GM12873 (cell line): ENCODE measurements at regions not wholly inside any gene's neighbourhood (a gene's known extent, or its start where the extent isn't known, plus 50 kb on each side); places are given as distances from the start of the nearest gene placed in this dataset.

ENCODE experiments used
- TF ChIP-seq, protein P1 (sequence below): IDR thresholded peaks from 2 replicates; pipeline ENCODE4 v1.5.1; 2012; ENCODE audit warnings: low read depth, mild to moderate bottlenecking, moderate library complexity, low read length, control low read depth; ENCODE audit not compliant: insufficient read depth; ENCODE audit errors: missing control alignments

- TF ChIP-seq, protein P1, sequence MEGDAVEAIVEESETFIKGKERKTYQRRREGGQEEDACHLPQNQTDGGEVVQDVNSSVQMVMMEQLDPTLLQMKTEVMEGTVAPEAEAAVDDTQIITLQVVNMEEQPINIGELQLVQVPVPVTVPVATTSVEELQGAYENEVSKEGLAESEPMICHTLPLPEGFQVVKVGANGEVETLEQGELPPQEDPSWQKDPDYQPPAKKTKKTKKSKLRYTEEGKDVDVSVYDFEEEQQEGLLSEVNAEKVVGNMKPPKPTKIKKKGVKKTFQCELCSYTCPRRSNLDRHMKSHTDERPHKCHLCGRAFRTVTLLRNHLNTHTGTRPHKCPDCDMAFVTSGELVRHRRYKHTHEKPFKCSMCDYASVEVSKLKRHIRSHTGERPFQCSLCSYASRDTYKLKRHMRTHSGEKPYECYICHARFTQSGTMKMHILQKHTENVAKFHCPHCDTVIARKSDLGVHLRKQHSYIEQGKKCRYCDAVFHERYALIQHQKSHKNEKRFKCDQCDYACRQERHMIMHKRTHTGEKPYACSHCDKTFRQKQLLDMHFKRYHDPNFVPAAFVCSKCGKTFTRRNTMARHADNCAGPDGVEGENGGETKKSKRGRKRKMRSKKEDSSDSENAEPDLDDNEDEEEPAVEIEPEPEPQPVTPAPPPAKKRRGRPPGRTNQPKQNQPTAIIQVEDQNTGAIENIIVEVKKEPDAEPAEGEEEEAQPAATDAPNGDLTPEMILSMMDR, result no peak
These were observed 343.8 kb upstream of the EPHA4 start for GRCh38 chr2:221915926-221916325.

DNA sequence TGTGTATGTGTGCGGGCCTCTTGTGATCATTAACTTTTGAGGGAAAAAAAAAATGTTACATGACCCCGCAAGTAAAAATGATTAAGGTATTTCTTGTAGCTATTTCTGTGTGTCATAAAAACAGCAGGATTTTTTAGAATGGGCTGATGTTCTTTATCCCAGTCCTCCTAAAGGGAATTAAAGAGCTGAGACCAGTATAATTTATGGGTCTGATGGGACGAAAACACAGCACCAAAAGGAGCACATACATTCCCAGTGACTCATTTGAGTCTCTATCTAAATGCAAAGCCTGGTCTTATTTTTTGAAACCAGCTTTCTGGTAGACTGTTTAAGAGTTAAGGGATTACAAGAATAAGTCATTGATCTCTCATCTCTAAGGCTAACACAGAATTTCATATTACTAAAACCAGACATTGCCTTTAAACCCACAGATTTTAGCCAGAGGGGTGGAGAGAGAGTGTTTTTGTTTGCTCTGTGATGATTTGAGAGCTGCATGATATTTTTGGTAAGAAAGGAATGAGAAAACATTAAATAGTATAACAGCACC, 342.3 kb upstream of the EPHA4 start:
- TF ChIP-seq, protein P1, result no peak

DNA sequence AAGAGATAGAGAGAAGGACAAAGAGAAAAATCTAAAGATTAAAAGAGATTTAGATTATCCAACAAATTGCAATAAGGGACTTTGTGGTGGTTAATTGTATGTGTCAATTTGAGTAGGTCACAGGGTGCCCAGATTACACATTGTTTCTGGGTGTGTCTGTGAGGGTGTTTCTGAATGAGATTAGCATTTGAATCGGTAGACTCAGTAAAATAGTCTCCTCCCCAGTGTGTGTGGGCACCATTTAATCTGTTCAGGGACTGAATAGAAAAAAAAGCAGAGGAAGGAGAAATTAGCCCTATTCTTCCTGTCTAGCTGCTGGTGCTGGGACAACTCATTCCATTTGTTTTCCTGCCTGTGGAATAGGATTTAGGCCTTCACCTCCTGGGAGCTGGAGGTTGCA, 339.8 kb upstream of the EPHA4 start:
- TF ChIP-seq, protein P1, result no peak

GRCh38 chr2:221911321-221911720, 339.2 kb upstream of the EPHA4 start:
- TF ChIP-seq, protein P1, result no peak

DNA sequence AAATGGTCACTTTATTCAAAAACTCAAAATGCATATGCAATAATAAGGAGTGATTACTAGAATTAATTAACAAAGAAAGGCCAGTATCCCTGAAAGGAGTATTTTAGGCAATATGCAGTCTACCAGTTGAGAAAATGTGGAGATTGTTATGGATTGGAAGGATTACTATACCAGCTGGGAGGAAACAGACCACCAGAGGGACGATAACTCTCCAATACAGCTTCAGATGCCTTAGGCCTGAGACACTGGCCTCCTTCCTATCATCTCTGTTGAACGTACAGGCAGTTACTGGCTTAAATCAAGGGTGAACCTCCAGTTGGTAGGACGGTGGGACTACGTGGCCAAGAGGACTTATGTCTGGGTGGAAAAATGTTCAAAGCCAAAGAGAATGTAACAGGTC, 336.4 kb upstream of the EPHA4 start:
- TF ChIP-seq, protein P1, result no peak

GRCh38 chr2:221897718-221898117, 325.6 kb upstream of the EPHA4 start:
- TF ChIP-seq, protein P1, result no peak

DNA sequence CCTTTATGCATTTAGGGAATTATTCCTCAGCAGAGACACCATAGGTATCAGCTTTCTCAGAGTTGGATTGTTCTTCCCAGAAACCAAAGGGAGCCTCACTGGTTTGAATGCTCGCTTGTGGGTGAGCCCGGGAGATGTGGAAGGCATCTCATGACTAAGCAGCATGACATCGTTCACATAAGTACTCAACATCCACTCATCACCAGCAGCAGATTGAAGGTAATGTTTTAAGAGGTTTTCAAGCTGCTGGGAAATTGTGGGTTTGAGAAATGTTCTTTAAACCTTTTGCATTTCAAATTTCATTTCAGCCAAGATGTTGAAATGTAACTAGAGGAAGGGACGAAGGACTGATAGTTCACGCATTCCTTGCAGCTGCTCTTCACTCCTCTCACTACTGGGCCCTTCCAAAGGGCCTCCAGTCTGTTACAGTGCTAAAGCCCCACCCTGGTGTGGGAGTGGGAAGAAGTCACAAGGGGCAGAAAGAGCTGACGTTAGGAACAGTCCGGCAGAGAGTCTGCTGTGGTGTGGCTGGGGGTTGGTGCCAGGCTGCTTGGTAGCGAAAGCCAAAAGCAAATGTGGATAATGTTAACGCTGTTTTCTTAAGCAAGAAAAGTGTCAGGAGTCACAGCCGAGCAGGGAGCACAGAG, 324.5 kb upstream of the EPHA4 start:
- TF ChIP-seq, protein P1, result no peak
